ENCODE measurements at regions not wholly inside any gene's neighbourhood (a gene's known extent, or its start where the extent isn't known, plus 50 kb on each side); places are given as distances from the start of the nearest gene placed in this dataset.

- H3K9me3 ChIP-seq (ENCODE audit: control insufficient read depth, low read depth, low read length), result no peaks in the 10 kb centered on the region
- TF ChIP-seq EZH2 (IDR thresholded peaks at IDR 0.05; ENCODE audit: low read length), result no peak
- TF ChIP-seq, protein P1, sequence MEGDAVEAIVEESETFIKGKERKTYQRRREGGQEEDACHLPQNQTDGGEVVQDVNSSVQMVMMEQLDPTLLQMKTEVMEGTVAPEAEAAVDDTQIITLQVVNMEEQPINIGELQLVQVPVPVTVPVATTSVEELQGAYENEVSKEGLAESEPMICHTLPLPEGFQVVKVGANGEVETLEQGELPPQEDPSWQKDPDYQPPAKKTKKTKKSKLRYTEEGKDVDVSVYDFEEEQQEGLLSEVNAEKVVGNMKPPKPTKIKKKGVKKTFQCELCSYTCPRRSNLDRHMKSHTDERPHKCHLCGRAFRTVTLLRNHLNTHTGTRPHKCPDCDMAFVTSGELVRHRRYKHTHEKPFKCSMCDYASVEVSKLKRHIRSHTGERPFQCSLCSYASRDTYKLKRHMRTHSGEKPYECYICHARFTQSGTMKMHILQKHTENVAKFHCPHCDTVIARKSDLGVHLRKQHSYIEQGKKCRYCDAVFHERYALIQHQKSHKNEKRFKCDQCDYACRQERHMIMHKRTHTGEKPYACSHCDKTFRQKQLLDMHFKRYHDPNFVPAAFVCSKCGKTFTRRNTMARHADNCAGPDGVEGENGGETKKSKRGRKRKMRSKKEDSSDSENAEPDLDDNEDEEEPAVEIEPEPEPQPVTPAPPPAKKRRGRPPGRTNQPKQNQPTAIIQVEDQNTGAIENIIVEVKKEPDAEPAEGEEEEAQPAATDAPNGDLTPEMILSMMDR (optimal IDR thresholded peaks at IDR 0.05 in 1 of 3, IDR thresholded peaks at IDR 0.05 in 1 of 3, conservative IDR thresholded peaks at IDR 0.05 in 1 of 3; ENCODE audit: extremely low read depth in 1 of 3, insufficient read depth in 2 of 3, low read length in 3 of 3), result peak; percentile 90 to 95 (median 93)
- H3K79me2 ChIP-seq (ENCODE audit: control insufficient read depth, insufficient read depth, low read length), result no peaks in the 10 kb centered on the region
- no peaks in the 10 kb centered on the region for H4K20me1 ChIP-seq (ENCODE audit: control insufficient read depth, extremely low read depth, insufficient read depth, low read length)
- no peaks in the 10 kb centered on the region for H3K9me1 ChIP-seq (ENCODE audit: control insufficient read depth, extremely low read depth, insufficient read depth, low read length)
- H3K4me1 ChIP-seq (ENCODE audit: control insufficient read depth, extremely low read depth, insufficient read depth, low read length), result no peaks in the 10 kb centered on the region
- no peaks in the 10 kb centered on the region for H3K27me3 ChIP-seq (ENCODE audit: control insufficient read depth, extremely low read depth, insufficient read depth, low read length)
- no peak overlapping the region for H3K27ac ChIP-seq (ENCODE audit: control insufficient read depth, insufficient read depth, low read length)
- no peak overlapping the region for H3K4me2 ChIP-seq (ENCODE audit: control insufficient read depth, extremely low read depth, insufficient read depth, low read depth, low read length)
- peak; percentile 38 for DNase-seq (ENCODE audit: low read depth, low spot score)
- H2AFZ ChIP-seq (ENCODE audit: control insufficient read depth, low read length), result no peak overlapping the region
- H3K4me3 ChIP-seq (ENCODE audit: control insufficient read depth in 2 of 3, extremely low read depth in 1 of 3, insufficient read depth in 2 of 3, low read depth in 1 of 3, low read length in 3 of 3), result no peak overlapping the region
- dilution Hi-C loops (cut with MboI; ENCODE audit: extremely low pct_ligation_motif_present, low sequenced_read_pairs), result no loop called here
- peak; percentile 76 for FAIRE-seq
- no peak overlapping the region for H3K9ac ChIP-seq (ENCODE audit: control insufficient read depth, extremely low read depth, insufficient read depth, low read length)
- no peaks in the 10 kb centered on the region for H3K36me3 ChIP-seq (ENCODE audit: control insufficient read depth in 2 of 2, extremely low read depth in 1 of 2, insufficient read depth in 2 of 2, low read length in 2 of 2)
Observed at GRCh38 chr14:95442633-95443021, 73.8 kb downstream of the SYNE3 start.

GRCh38 chr14:95442016-95442632 is 74.3 kb downstream of the SYNE3 start:
- Histone ChIP-seq H3K27me3 (ENCODE audit: control insufficient read depth, extremely low read depth, insufficient read depth, low read length) (no peaks in the 10 kb centered on the region), H4K20me1 (ENCODE audit: control insufficient read depth, extremely low read depth, insufficient read depth, low read length) (no peaks in the 10 kb centered on the region), H3K4me3 (ENCODE audit: control insufficient read depth in 2 of 3, extremely low read depth in 1 of 3, insufficient read depth in 2 of 3, low read depth in 1 of 3, low read length in 3 of 3) (no peak overlapping the region), H3K4me2 (ENCODE audit: control insufficient read depth, extremely low read depth, insufficient read depth, low read depth, low read length) (no peak overlapping the region), H2AFZ (ENCODE audit: control insufficient read depth, low read length) (no peak overlapping the region), H3K36me3 (ENCODE audit: control insufficient read depth in 2 of 2, extremely low read depth in 1 of 2, insufficient read depth in 2 of 2, low read length in 2 of 2) (no peaks in the 10 kb centered on the region), H3K4me1 (ENCODE audit: control insufficient read depth, extremely low read depth, insufficient read depth, low read length) (no peaks in the 10 kb centered on the region), H3K9me1 (ENCODE audit: control insufficient read depth, extremely low read depth, insufficient read depth, low read length) (no peaks in the 10 kb centered on the region), H3K27ac (ENCODE audit: control insufficient read depth, insufficient read depth, low read length) (no peak overlapping the region), H3K9me3 (ENCODE audit: control insufficient read depth, low read depth, low read length) (no peaks in the 10 kb centered on the region), H3K79me2 (ENCODE audit: control insufficient read depth, insufficient read depth, low read length) (no peaks in the 10 kb centered on the region), H3K9ac (ENCODE audit: control insufficient read depth, extremely low read depth, insufficient read depth, low read length) (no peak overlapping the region)
- FAIRE-seq (no peak), DNase-seq (ENCODE audit: low read depth, low spot score) (no peak)
- dilution Hi-C loops (cut with MboI; ENCODE audit: extremely low pct_ligation_motif_present, low sequenced_read_pairs), result no loop called here
- TF ChIP-seq, protein P1 (optimal IDR thresholded peaks at IDR 0.05 in 1 of 3, IDR thresholded peaks at IDR 0.05 in 1 of 3, conservative IDR thresholded peaks at IDR 0.05 in 1 of 3; ENCODE audit: extremely low read depth in 1 of 3, insufficient read depth in 2 of 3, low read length in 3 of 3), result no peak
- TF ChIP-seq EZH2 (IDR thresholded peaks at IDR 0.05; ENCODE audit: low read length), result no peak

Data from keratinocyte (primary cell).